ENCODE measurements at regions not wholly inside any gene's neighbourhood (a gene's known extent, or its start where the extent isn't known, plus 50 kb on each side); places are given as distances from the start of the nearest gene placed in this dataset.

- Mint-ChIP-seq H3K4me1 (ENCODE audit: low read depth) (peaks cover 15% of the 10 kb centered on the region), H3K27ac (no peak overlapping the region), H3K4me3 (no peak overlapping the region), H3K27me3 (no peaks in the 10 kb centered on the region), H3K36me3 (ENCODE audit: low read depth) (no peaks in the 10 kb centered on the region), H3K9me3 (no peaks in the 10 kb centered on the region)
- no peak for DNase-seq
These were observed 180.0 kb upstream of the AHR start for GRCh38 chr7:17118412-17118811.

GRCh38 chr7:17120756-17121155 is 177.7 kb upstream of the AHR start:
- H3K4me1 Mint-ChIP-seq (ENCODE audit: low read depth): peaks cover 19% of the 10 kb centered on the region
- DNase-seq: no peak
- no peaks in the 10 kb centered on the region for H3K27me3 Mint-ChIP-seq
- H3K27ac Mint-ChIP-seq: no peak overlapping the region
- no peak overlapping the region for H3K4me3 Mint-ChIP-seq
- no peaks in the 10 kb centered on the region for H3K36me3 Mint-ChIP-seq (ENCODE audit: low read depth)
- no peaks in the 10 kb centered on the region for H3K9me3 Mint-ChIP-seq

GRCh38 chr7:17121671-17122070 is 176.8 kb upstream of the AHR start:
- Mint-ChIP-seq H3K27me3 (no peaks in the 10 kb centered on the region), H3K27ac (no peak overlapping the region), H3K4me1 (ENCODE audit: low read depth) (peaks cover 28% of the 10 kb centered on the region), H3K36me3 (ENCODE audit: low read depth) (no peaks in the 10 kb centered on the region), H3K4me3 (no peak overlapping the region), H3K9me3 (no peaks in the 10 kb centered on the region)
- DNase-seq: no peak

- Mint-ChIP-seq H3K4me3 (no peak overlapping the region), H3K27ac (no peak overlapping the region)
These were observed 175.4 kb upstream of the AHR start for GRCh38 chr7:17123020-17123419.

DNA sequence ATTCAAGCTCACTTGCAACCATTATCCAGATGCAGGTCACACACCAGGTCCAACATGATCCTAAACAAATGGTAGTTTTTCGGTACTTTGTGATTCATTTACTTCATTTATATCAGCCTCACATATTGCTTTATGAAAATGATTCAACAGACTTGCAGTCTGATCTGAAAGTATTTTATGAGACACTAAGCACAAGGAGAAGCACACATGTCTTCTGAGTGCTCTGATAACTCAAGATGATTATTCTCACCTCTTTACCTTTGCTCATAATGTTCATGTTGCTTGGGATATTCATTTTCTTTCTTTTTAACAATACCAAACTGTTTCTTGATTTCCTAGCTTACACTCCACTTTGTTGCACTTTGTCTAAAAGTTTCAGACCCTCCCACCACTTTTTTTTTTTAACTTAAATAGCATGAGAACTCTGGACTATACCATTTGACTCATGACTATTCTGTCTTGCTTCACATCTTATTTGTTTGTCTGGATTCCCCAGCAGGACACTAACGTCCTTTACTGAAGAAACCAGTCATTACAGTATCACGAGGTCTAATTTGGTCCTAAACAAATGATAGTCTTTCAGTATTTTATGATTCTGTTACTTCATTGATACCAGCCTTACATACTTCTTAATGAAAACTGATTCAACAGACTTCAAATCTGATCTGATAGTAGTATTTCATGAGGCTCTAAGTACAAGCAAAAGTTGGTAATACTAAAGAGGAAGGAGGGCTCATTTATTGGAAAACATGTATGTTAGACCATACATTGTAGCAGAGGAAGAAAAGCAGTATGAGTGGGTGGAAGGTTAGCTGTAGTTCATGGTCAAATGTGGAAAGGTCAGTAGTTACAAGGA is 171.8 kb upstream of the AHR start:
- Mint-ChIP-seq H3K4me1 (ENCODE audit: low read depth) (peaks cover 34% of the 10 kb centered on the region), H3K27me3 (no peaks in the 10 kb centered on the region), H3K27ac (peak overlapping the region; percentile 86), H3K4me3 (no peak overlapping the region), H3K36me3 (ENCODE audit: low read depth) (no peaks in the 10 kb centered on the region), H3K9me3 (no peaks in the 10 kb centered on the region)
- no peak for DNase-seq

More at GRCh38 chr7:17123020-17123419, 175.4 kb upstream of the AHR start:
- H3K27me3 Mint-ChIP-seq: no peaks in the 10 kb centered on the region
- DNase-seq: no peak
- no peaks in the 10 kb centered on the region for H3K9me3 Mint-ChIP-seq
- peaks cover 35% of the 10 kb centered on the region for H3K4me1 Mint-ChIP-seq (ENCODE audit: low read depth)
- H3K36me3 Mint-ChIP-seq (ENCODE audit: low read depth): no peaks in the 10 kb centered on the region

DNA sequence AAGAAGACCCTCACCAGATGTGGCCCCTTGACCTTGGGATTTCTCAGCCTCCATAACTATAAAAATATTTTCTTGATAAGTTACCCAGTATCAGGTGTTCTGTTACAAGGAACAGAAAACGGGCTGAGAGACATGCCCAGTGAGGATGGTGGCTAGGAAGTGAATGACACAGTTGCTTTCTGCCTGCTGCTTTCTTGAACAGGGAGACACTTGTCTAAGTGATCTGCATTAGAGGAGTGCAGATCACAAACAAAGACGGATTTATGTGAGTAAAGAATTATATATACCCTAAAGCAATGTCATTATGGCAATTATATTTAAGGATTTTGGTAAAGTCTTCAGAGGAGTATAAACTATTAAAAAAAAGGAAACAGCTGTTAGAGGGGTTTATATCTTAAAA is 169.2 kb upstream of the AHR start:
- H3K9me3 Mint-ChIP-seq: no peaks in the 10 kb centered on the region
- DNase-seq: no peak
- no peaks in the 10 kb centered on the region for H3K36me3 Mint-ChIP-seq (ENCODE audit: low read depth)
- H3K4me3 Mint-ChIP-seq: no peak overlapping the region
- no peak overlapping the region for H3K27ac Mint-ChIP-seq
- peaks cover 2% of the 10 kb centered on the region for H3K27me3 Mint-ChIP-seq
- H3K4me1 Mint-ChIP-seq (ENCODE audit: low read depth): peaks cover 35% of the 10 kb centered on the region

DNA sequence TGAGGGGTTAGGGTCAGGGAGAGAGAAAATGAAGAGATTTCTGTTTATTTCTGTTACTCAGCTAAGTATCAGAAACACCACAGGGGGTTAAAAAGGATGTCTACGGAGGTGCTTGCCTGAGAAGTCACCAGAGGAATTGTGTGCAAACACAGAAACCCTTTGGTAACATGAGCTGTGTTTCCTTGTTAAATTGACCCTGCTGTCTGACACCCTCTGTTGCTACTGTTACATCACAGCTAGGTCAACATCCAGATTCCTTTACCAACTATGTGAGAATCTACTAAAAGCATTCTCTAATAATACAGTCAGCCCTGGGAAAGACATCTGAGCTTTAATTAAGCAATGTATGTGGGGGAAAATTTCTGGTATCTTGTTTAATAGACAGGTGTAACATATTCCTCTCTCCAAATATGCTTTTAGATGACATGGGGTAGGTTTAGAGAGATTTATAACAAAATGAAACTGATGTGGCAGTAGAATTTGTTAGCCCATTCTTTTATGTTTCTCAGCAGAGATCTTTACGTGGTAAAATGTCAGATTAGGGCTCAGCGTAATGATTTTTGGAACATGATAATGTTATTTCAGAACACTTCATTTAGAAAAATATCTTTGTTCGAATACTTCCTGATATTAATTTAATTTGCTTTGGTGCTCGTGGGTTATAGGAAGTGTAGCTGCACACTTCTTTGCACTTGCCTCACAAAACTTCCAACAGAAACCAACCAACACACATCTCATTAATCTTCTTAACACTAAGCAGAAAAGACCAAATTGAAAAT is 168.0 kb upstream of the AHR start:
- DNase-seq: no peak
- Mint-ChIP-seq H3K4me3 (no peak overlapping the region), H3K9me3 (no peaks in the 10 kb centered on the region), H3K36me3 (ENCODE audit: low read depth) (no peaks in the 10 kb centered on the region), H3K4me1 (ENCODE audit: low read depth) (peaks cover 47% of the 10 kb centered on the region), H3K27ac (no peak overlapping the region), H3K27me3 (peaks cover 2% of the 10 kb centered on the region)

- H3K36me3 Mint-ChIP-seq (ENCODE audit: low read depth): no peaks in the 10 kb centered on the region
- H3K9me3 Mint-ChIP-seq: no peaks in the 10 kb centered on the region
- H3K4me1 Mint-ChIP-seq (ENCODE audit: low read depth): peaks cover 46% of the 10 kb centered on the region
- peaks cover 2% of the 10 kb centered on the region for H3K27me3 Mint-ChIP-seq
- no peak for DNase-seq
- H3K4me3 Mint-ChIP-seq: no peak overlapping the region
- H3K27ac Mint-ChIP-seq: no peak overlapping the region
These were observed 167.4 kb upstream of the AHR start for GRCh38 chr7:17131060-17131345.

- H3K4me1 Mint-ChIP-seq (ENCODE audit: low read depth): peaks cover 43% of the 10 kb centered on the region
- H3K4me3 Mint-ChIP-seq: no peak overlapping the region
- no peaks in the 10 kb centered on the region for H3K9me3 Mint-ChIP-seq
- peaks cover 2% of the 10 kb centered on the region for H3K27me3 Mint-ChIP-seq
- DNase-seq: no peak
- no peak overlapping the region for H3K27ac Mint-ChIP-seq
- H3K36me3 Mint-ChIP-seq (ENCODE audit: low read depth): no peaks in the 10 kb centered on the region
These were observed 166.3 kb upstream of the AHR start for GRCh38 chr7:17131983-17132655.

DNA sequence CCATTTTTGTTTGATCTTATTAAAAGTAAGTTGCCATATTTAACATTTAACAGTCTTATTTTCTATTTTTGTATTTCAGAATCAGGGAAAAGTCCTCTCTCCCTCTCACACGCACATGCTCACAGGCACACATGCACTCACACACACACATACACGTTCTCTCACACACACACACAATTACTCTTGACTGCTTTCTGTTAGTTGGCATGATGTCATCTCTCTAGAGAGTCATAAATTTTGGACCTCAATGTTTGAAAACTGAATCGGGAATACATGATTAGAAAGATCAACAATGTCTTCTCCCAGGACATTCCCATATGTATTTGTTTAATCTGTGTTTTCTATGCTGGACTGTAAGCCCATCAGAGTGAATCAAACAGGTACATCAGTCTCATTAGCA is 165.7 kb upstream of the AHR start:
- Mint-ChIP-seq H3K4me1 (ENCODE audit: low read depth) (peaks cover 40% of the 10 kb centered on the region), H3K36me3 (ENCODE audit: low read depth) (no peaks in the 10 kb centered on the region), H3K9me3 (no peaks in the 10 kb centered on the region), H3K4me3 (no peak overlapping the region), H3K27me3 (peaks cover 2% of the 10 kb centered on the region), H3K27ac (no peak overlapping the region)
- DNase-seq: no peak

GRCh38 chr7:17133977-17134376 is 164.5 kb upstream of the AHR start:
- Mint-ChIP-seq H3K9me3 (no peaks in the 10 kb centered on the region), H3K36me3 (ENCODE audit: low read depth) (no peaks in the 10 kb centered on the region), H3K27ac (no peak overlapping the region), H3K4me1 (ENCODE audit: low read depth) (peaks cover 53% of the 10 kb centered on the region), H3K27me3 (peaks cover 2% of the 10 kb centered on the region), H3K4me3 (no peak overlapping the region)
- DNase-seq: no peak

- Mint-ChIP-seq H3K27me3 (peaks cover 2% of the 10 kb centered on the region), H3K4me1 (ENCODE audit: low read depth) (peaks cover 61% of the 10 kb centered on the region)
These were observed 163.7 kb upstream of the AHR start for GRCh38 chr7:17134786-17135185.

DNA sequence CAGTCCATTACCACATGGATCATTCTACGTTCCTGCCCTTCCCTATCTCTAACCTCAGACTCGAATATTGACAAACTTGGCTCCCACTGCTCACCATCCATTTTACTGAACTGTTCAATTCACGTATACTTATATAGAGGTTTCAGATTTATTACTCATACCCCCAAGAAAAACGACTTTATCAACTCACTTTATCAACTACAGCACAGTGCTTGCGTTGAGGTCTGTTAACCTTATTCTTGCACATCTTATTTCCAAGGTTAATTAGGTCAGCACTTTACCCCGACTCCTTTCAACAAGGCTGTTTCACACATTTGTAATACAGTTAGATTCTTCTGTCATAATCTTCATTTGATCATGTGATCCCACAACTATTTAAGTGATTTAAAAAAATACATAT is 162.3 kb upstream of the AHR start:
- peaks cover 2% of the 10 kb centered on the region for H3K27me3 Mint-ChIP-seq
- H3K4me3 Mint-ChIP-seq: no peak overlapping the region
- no peaks in the 10 kb centered on the region for H3K36me3 Mint-ChIP-seq (ENCODE audit: low read depth)
- no peak for DNase-seq
- peaks cover 63% of the 10 kb centered on the region for H3K4me1 Mint-ChIP-seq (ENCODE audit: low read depth)
- no peaks in the 10 kb centered on the region for H3K9me3 Mint-ChIP-seq
- peak overlapping the region; percentile 24 for H3K27ac Mint-ChIP-seq

More at GRCh38 chr7:17134786-17135185, 163.7 kb upstream of the AHR start:
- no peak for DNase-seq
- H3K36me3 Mint-ChIP-seq (ENCODE audit: low read depth): no peaks in the 10 kb centered on the region
- peak overlapping the region; percentile 1 for H3K4me3 Mint-ChIP-seq
- H3K9me3 Mint-ChIP-seq: no peaks in the 10 kb centered on the region
- peak overlapping the region; percentile 85 for H3K27ac Mint-ChIP-seq

- Mint-ChIP-seq H3K27ac (peak overlapping the region; percentile 94), H3K9me3 (no peaks in the 10 kb centered on the region), H3K27me3 (no peaks in the 10 kb centered on the region), H3K4me3 (peak overlapping the region; percentile 49), H3K36me3 (ENCODE audit: low read depth) (no peaks in the 10 kb centered on the region), H3K4me1 (ENCODE audit: low read depth) (peaks cover 77% of the 10 kb centered on the region)
- no peak for DNase-seq
These were observed 159.4 kb upstream of the AHR start for GRCh38 chr7:17139081-17139480.

DNA sequence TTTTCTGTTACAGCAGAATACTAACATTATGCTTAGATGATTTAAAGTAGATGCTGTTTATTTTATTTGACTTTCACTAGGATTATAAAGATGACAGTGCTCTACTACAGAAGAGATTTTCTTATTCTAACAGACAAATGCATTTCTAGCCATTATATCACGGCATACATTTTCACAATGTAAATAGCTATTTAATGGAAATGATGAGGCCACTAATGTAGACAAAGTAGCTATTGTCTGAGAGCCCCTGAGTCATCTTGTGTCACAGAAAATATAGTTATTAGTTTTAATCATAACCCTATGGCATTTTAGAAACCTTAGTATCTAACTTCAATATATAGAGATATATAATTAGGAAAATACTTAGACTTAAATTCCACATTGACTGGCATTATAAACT is 158.0 kb upstream of the AHR start:
- Mint-ChIP-seq H3K27me3 (no peaks in the 10 kb centered on the region), H3K27ac (peak overlapping the region; percentile 94), H3K4me1 (ENCODE audit: low read depth) (peaks cover 77% of the 10 kb centered on the region), H3K9me3 (no peaks in the 10 kb centered on the region), H3K36me3 (ENCODE audit: low read depth) (no peaks in the 10 kb centered on the region), H3K4me3 (no peak overlapping the region)
- no peak for DNase-seq

All from activated T-cell treated with anti-CD3 and anti-CD28 coated beads, Interleukin-2, amount 50 U/mL, for 24 hours (primary cell).